GM23338 (cell line): ENCODE measurements at regions not wholly inside any gene's neighbourhood (a gene's known extent, or its start where the extent isn't known, plus 50 kb on each side); places are given as distances from the start of the nearest gene placed in this dataset.

Experiments
- JUNB ChIP-seq: IDR thresholded peaks from one replicate; pipeline ENCODE4 v1.6.1; 2016; ENCODE audit warnings: antibody characterized with exemption; ENCODE audit not compliant: unreplicated experiment
- TF ChIP-seq, protein P1 (sequence below), 2 experiments: fragments of 200-600 bp in 1 of 2; sonication (generic) in 1 of 2; conservative IDR thresholded peaks; 2 replicates each; pipeline versions ENCODE4 v1.5.1 to v1.6.1; 2016 to 2017; ENCODE audit warnings: antibody characterized with exemption in 2 of 2, low read depth in 2 of 2, mild to moderate bottlenecking in 2 of 2, moderate library complexity in 1 of 2

DNA sequence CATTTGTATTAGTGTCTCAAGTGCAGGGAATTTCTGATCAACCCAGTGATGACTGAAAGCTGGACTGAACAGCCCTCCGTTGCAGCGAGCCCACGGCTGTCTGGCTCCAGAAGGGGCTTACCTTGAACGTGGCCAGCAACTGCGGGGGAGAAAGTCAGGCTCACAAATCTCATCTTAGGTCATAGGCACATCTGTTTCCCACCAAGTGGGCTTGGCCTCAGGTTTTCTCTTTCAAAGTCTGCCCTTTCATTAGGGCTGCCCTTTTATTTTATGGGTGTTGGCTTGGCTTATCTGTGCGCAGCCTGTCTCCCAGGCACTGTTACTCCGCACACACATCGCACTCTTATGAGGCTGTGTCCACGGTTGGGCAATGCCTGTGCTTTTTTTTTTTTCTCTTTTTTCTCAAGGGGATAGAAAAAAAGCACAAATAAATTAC, 178.0 kb downstream of the JCAD start:
- TF ChIP-seq, protein P1, sequence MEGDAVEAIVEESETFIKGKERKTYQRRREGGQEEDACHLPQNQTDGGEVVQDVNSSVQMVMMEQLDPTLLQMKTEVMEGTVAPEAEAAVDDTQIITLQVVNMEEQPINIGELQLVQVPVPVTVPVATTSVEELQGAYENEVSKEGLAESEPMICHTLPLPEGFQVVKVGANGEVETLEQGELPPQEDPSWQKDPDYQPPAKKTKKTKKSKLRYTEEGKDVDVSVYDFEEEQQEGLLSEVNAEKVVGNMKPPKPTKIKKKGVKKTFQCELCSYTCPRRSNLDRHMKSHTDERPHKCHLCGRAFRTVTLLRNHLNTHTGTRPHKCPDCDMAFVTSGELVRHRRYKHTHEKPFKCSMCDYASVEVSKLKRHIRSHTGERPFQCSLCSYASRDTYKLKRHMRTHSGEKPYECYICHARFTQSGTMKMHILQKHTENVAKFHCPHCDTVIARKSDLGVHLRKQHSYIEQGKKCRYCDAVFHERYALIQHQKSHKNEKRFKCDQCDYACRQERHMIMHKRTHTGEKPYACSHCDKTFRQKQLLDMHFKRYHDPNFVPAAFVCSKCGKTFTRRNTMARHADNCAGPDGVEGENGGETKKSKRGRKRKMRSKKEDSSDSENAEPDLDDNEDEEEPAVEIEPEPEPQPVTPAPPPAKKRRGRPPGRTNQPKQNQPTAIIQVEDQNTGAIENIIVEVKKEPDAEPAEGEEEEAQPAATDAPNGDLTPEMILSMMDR (conservative IDR thresholded peaks at IDR 0.05; ENCODE audit: low read depth in 2 of 2): no peak
- no peak for TF ChIP-seq JUNB
